Progenitor cell of endocrine pancreas (in vitro differentiated cells): ENCODE measurements at regions not wholly inside any gene's neighbourhood (a gene's known extent, or its start where the extent isn't known, plus 50 kb on each side); places are given as distances from the start of the nearest gene placed in this dataset.

Experiments
- DNase-seq: peaks from one replicate; pipeline ENCODE4 v3.0.0; 2021; ENCODE audit warnings: low spot score; ENCODE audit not compliant: unreplicated experiment
- H3K27ac Mint-ChIP-seq: 2 replicates; pipeline ENCODE4 v1.8.0; 2021; ENCODE audit warnings: mild to moderate bottlenecking, moderate library complexity, mixed read lengths
- H3K27me3 Mint-ChIP-seq: 2 replicates; pipeline ENCODE4 v1.8.0; 2021; ENCODE audit warnings: mixed read lengths
- H3K36me3 Mint-ChIP-seq: 2 replicates; pipeline ENCODE4 v1.8.0; 2022; ENCODE audit warnings: mixed read lengths; ENCODE audit not compliant: insufficient read depth
- H3K4me1 Mint-ChIP-seq: 2 replicates; pipeline ENCODE4 v1.8.0; 2021; ENCODE audit warnings: low read depth, mixed read lengths
- H3K4me3 Mint-ChIP-seq: 2 replicates; pipeline ENCODE4 v1.8.0; 2021; ENCODE audit warnings: low read depth, mild to moderate bottlenecking, moderate library complexity, mixed read lengths
- H3K9me3 Mint-ChIP-seq: 2 replicates; pipeline ENCODE4 v1.8.0; 2021; ENCODE audit warnings: low read depth, mixed read lengths
- TF ChIP-seq, protein P1 (sequence below): fragments of 200-600 bp; sonication (generic); IDR thresholded peaks from one replicate; pipeline ENCODE4 v1.5.0; 2021; ENCODE audit warnings: antibody characterized with exemption, mild to moderate bottlenecking; ENCODE audit not compliant: unreplicated experiment

DNA sequence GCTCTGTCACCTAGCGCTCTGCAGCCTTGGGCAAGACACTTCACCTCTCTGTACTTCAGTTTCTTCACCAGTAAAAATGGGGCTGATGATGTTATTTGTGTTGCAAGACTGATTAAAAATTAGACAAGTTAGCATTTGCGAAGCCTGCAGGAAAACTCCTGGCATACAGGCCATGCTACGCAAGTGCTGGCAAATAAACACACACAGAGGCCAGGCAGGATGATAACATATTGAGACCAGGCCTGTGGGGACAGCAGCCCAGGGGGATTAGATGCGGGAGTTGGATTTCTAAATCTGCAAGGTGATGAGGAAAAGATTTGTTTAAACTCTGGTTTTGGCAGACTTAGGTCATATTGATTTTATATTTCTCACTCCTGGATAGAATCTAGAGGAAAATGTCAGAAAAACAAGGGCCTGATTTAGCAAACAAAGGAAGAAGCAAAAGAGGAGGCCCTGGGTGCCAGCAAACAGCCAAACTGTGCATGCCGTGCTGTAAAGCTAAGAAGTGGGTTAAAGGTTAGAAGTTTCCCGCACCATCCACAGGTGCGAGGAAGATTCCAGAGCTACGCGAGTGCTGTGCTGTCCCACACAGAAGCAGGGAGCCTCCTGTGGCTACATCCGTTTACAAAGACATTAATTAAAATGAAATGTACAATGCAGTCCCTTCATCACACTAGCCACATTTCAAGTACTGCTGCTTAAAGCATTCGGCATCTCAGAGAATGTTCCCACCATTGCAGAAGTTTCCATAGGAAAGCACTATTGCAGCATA, 532.2 kb downstream of the NPHP4 start:
- Mint-ChIP-seq H3K27me3 (peaks cover 24% of the 10 kb centered on the region), H3K4me3 (no peak overlapping the region), H3K9me3 (peaks cover 3% of the 10 kb centered on the region), H3K4me1 (peaks cover 9% of the 10 kb centered on the region), H3K27ac (no peak overlapping the region), H3K36me3 (no peaks in the 10 kb centered on the region)
- DNase-seq = no peak
- TF ChIP-seq, protein P1, sequence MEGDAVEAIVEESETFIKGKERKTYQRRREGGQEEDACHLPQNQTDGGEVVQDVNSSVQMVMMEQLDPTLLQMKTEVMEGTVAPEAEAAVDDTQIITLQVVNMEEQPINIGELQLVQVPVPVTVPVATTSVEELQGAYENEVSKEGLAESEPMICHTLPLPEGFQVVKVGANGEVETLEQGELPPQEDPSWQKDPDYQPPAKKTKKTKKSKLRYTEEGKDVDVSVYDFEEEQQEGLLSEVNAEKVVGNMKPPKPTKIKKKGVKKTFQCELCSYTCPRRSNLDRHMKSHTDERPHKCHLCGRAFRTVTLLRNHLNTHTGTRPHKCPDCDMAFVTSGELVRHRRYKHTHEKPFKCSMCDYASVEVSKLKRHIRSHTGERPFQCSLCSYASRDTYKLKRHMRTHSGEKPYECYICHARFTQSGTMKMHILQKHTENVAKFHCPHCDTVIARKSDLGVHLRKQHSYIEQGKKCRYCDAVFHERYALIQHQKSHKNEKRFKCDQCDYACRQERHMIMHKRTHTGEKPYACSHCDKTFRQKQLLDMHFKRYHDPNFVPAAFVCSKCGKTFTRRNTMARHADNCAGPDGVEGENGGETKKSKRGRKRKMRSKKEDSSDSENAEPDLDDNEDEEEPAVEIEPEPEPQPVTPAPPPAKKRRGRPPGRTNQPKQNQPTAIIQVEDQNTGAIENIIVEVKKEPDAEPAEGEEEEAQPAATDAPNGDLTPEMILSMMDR = no peak

DNA sequence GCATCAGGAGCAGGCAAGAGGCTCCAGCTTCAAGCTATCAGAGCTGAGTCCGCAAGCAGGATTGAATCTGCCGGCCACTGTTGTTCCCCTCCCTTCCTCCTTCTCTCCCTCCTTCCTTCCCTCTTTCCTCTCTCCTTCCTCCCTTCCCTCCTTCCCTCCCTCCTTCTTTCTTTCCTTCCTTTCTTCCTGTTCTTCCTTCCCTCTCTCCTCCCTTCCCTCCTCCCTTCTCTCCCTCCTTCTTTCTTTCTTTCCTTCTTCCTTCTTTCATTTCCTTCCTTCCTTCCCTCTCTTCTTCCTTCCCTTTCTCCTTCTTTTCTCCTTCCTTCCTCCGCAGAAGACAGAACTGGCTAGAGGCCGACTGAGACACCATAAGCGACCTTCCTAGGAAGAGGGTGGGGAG, 534.0 kb downstream of the NPHP4 start:
- Mint-ChIP-seq H3K36me3 (no peaks in the 10 kb centered on the region), H3K27me3 (peaks cover 36% of the 10 kb centered on the region), H3K27ac (no peak overlapping the region), H3K4me1 (peaks cover 11% of the 10 kb centered on the region), H3K4me3 (no peak overlapping the region), H3K9me3 (peaks cover 3% of the 10 kb centered on the region)
- DNase-seq = no peak
- TF ChIP-seq, protein P1 = no peak

GRCh38 chr1:5456090-5456811, 536.0 kb downstream of the NPHP4 start:
- TF ChIP-seq, protein P1 = no peak
- Mint-ChIP-seq H3K27ac (no peak overlapping the region), H3K36me3 (no peaks in the 10 kb centered on the region), H3K27me3 (peaks cover 38% of the 10 kb centered on the region), H3K4me3 (no peak overlapping the region), H3K4me1 (peaks cover 13% of the 10 kb centered on the region), H3K9me3 (peaks cover 3% of the 10 kb centered on the region)
- no peak for DNase-seq

- TF ChIP-seq, protein P1 = no peak
- H3K4me3 Mint-ChIP-seq = no peak overlapping the region
- peaks cover 40% of the 10 kb centered on the region for H3K27me3 Mint-ChIP-seq
- no peaks in the 10 kb centered on the region for H3K9me3 Mint-ChIP-seq
- no peak for DNase-seq
- H3K27ac Mint-ChIP-seq = no peak overlapping the region
- H3K4me1 Mint-ChIP-seq = peaks cover 13% of the 10 kb centered on the region
- no peaks in the 10 kb centered on the region for H3K36me3 Mint-ChIP-seq
Measured at GRCh38 chr1:5455651-5456050, 536.6 kb downstream of the NPHP4 start.

DNA sequence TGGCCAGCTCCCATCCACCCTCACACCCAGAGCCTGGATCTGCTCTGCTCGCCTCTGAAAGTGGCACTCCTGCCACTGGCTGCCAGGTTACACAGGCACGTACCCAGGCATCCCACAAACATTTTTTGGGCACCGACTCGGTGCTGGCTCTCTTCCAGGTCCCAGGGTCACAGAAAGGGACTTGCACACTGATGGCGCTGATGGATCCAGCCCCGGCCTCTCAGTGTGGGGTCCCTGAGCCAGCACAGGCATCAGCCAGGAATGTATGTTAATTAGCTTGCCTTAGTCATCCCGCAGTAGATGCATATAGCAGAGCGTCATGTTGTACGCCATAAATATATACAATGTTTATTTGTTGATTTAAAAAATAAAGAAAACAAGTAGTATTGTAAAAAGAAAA, 537.2 kb downstream of the NPHP4 start:
- TF ChIP-seq, protein P1 = no peak
- no peaks in the 10 kb centered on the region for H3K9me3 Mint-ChIP-seq
- no peak for DNase-seq

More for the DNA sequence above, 537.2 kb downstream of the NPHP4 start:
- Mint-ChIP-seq H3K4me1 (peaks cover 11% of the 10 kb centered on the region), H3K4me3 (no peak overlapping the region), H3K27ac (no peak overlapping the region), H3K27me3 (peaks cover 42% of the 10 kb centered on the region), H3K36me3 (no peaks in the 10 kb centered on the region)
